Eye (tissue), 1 donor: ENCODE measurements at regions not wholly inside any gene's neighbourhood (a gene's known extent, or its start where the extent isn't known, plus 50 kb on each side); places are given as distances from the start of the nearest gene placed in this dataset.
A peak's percentile ranks its signal among the peaks of the same experiment; 100 is the strongest.

Experiments used
- DNase-seq: peaks from one replicate; pipeline ENCODE4 v3.0.0-alpha.2; 2015

DNA sequence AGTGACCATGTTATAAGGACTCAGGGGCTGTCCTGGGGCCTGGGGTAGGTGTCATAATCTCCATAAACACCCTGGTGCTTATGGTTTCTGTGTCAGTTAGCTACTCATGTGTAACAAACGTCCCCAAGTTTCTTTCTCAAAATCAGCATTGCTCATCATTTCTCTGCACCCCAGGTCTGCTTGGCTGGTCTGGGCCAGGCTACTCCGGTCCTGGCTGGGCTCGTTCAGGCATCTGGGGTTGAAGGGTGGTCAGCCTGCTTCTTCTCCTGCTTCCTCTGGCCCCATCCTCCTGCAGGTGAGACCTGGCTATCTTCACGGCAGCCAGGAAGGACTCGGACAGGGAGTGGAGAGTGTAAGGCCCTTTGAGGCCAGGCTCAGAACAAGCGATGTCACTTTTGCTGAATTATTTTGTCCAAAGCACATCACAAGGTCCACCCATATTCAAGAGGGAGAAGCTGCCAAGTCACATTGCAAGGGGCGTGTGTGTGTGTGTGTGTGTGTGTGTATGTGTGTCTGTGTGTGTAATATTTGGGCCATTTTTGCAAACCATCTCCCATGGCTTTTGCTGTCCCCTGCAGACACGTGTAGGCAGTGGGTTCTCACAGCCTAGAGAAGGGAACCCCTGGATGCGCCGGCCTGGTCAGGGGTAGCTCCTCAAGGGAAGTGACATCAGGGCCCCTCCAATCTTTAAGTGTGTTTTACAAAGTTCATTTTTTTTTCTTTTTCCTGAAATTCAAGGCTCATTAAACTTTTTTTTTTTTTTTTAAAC, 535.8 kb downstream of the TBC1D22A start:
- DNase-seq = no peak

DNA sequence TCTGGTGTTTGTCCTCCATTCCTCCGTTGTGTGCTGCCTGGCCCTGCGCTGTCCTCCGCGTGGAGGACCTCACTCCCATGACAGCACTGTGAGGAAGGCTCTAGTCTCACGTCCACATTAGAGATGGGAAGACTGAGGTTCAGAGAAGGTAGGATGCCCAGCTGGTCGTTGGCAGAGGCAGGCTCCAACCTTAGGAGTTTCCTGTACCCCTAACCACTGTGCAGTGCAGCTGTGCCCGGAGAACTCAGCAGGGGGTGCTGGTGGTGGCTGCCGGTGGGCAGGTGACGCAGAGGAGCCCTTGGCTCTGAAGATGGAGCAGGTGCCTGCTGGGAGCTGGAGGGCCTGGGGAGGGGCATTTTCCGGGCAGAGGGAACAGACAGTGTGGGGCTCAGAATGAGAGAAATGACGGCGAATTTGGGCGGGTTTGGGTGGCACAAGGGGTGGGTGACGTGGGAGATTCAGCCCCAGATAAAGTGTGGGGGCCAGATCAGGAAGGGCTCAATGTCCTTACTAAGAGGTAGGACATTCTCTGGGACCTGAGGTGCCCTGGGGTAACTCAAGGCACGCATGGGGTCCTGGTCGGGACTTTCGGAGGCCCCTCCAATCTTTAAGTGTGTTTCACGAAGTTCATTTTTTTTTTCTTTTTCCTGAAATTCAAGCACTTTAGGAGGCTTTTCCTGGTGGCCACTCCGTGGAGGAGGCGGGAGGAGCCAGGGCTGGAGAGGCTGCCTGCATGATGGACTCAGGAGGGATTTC, 535.0 kb downstream of the TBC1D22A start:
- no peak for DNase-seq

DNA sequence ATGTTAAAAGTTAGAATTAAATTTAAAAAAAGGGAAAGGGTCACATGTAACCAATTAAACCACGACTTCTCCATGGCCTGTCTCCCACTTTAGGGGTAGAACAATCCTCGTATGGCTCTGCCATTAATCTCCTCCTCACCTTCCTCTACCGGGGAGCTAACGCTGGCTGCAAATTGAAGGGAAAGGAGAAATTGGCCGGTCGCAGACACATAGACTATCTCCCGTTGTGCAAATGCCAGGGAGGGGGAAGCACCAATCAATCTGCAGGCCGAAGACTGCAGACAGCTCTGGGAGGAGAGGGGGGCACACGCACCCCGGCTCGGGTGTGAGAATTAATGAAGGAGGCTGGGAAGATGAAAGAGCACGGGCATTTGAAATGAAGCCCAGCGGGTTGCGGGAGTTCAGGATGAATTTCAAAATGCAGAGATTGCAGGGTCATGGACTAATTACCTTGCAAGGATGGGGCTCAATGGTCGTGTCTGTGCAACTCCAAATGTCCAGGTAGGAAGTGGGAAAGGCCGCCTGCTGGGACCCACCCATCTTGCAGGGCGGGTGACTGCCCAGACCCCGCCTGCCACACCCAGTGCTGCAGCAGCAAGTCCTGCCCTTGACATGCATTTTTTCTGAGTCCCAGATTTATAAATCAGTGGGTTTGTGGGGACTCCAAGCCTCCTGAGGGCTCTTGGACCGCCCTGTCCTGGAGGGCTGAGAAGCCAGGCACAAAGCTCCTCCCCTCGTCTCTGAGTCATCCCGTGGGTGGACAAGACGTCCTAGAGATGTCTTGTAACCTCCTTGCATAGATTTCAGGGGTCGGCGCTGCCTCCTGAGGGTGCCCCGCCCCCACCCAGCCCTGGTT, 534.2 kb downstream of the TBC1D22A start:
- DNase-seq = no peak

DNA sequence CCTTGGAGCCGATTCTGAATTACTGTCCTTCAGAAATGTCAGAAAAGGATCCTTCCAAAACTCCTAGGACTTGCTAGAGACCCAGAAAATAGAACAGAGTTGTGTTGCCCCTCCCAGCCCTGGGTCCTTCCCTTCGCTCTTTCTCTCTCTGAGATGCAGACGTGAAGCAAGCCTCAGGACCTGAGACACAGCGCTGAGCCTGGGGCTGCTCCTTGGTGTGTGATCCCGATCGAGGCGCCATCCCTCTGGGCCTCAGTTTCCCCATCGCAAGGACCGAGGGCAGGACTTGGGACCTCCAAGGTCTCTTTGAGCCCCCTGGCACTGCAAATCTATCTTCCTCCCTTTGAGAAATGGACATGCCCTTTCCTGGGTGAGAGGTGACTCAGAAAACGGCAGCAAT, 533.5 kb downstream of the TBC1D22A start:
- DNase-seq = no peak

DNA sequence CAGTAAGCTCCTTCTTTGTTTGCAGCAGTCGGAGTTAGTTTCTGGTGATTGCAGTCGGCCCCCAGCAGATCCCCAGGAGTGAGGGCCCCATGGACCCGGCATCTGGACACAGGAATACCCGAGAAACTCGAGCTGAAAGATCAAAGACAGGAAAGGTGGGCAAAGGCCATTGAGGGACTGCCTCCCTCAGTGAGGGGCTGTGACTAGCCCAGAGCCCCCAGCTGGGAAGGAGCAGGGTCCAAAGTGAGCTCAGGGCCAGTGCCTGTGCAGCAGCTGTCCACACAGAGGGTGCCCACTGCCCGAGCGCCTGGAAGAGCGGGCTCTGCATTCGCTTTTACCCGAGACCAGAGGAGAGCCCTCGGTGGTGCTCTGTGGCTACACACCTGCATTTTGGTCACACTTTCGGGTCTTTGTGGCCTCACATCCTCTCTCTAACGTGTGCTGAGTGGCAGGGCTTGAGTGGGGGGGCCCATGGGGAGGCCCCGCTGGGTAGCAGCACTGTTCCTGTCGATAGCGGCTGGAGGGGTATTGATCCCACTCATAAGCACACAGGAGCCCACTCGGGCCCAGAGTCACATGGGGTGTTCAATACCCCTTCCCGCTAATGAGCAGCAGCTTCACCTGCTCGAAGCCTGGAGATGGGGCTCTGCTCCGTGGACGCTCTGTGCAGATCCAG, 532.9 kb downstream of the TBC1D22A start:
- no peak for DNase-seq

DNA sequence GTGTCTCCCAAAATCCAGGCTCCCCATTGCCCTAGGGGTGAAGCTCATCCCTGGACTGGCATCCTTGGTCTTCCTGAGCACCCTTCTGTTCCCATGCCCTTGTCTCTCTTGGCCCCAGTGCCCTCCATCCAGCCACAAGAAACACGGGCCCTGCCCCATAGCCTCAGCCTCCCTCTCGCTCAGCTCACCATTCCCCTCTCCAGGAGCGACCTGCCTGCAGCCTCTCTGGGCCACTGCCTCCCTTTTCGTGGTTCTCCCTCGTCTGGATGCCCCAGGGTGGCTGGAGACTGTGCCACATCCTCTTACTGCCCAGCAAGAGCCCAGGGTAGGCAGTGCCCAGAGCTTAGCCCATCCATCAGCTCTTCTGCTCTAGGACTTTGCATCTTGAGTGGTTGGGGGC, 532.1 kb downstream of the TBC1D22A start:
- no peak for DNase-seq

DNA sequence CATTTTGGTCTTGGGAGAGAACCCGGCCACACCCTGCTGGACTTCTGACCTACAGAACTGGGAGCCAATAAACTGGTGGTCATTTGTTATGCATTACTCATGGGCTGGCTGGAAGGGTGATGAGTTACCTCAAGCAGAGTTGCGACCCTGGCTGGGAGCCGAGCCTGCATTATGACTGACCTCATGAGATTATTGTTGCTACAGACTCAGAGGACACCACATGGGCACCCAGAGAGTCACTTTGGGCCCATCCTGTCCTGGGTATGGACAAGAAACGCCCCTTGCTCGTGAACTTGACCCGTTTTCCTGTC, 531.7 kb downstream of the TBC1D22A start:
- DNase-seq = no peak

DNA sequence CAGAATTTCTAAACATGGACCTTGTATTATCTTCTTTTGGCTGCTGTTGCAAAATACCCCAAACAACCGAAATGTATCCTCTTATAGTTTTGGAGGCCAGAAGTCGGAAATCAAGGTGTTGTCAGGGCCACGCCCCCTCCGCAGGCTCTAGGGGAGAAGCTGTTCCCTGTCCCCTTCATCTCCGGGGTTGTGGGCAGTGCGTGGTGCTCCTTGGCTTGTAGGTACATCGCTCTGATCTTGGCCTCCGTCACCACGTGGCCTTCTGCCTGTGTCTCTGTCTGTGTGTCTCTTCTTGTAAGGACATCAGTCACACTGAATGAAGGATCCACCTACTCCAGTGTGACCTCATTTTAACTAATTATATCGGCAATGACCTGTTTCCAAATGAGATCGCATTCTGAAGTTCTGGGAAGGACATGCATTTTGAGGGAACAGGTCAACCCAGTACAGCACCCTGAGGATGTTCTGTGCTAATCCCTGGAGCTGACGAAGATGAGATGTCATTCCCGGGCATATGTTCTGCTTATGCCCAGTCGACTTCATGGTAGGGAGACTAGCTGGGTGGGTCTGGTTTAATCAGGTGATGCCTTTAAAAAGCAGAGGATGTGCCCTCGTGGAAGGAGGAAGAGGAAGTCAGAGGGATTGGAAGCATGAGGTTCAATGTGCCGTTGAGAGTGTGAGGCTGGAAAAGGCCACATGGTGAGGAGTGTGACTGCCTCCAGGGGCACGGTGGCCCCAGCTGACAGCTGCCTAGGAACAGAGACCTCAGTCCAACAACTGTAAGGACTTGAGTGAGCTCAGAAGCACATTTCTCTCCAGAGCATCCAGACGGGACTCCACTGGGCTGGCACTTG, 531.1 kb downstream of the TBC1D22A start:
- no peak for DNase-seq

DNA sequence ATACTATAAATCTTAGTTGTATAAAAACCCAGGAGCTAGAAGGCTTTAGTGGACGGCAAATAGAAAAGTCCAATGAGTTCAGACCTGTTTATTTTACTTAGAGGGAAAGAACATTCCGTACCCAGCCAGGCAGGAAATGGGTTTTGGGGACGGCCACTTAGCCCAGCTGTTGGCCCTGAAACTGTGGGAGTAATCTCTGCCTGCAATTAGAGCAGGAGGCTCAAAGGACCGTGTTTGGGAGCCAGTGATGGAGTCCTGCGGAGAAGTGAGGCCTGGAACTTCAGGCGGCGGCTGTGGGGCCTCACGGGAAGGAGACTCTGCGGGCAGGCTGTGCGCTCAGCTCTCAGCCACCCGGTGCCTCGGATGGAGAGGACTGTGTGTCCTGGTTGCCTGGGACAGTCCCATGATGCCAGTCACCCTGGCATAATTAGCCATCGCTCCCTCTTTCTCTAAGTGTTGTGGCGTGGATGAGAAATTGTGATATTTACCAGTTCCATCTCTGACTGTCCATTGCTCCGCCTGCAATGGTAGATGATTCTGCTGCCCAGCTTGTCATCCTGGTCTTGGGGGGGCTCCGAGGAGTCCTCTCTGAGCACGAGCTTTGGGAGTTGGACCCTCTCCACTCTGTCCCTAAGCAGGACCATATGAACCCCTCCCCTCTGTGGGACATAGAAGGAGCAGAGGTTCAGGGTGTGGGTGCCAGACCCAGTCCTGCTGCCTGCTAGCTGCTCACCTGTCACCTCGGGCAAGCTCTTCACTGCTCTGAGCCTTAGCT, 530.3 kb downstream of the TBC1D22A start:
- DNase-seq = peak; percentile 40

DNA sequence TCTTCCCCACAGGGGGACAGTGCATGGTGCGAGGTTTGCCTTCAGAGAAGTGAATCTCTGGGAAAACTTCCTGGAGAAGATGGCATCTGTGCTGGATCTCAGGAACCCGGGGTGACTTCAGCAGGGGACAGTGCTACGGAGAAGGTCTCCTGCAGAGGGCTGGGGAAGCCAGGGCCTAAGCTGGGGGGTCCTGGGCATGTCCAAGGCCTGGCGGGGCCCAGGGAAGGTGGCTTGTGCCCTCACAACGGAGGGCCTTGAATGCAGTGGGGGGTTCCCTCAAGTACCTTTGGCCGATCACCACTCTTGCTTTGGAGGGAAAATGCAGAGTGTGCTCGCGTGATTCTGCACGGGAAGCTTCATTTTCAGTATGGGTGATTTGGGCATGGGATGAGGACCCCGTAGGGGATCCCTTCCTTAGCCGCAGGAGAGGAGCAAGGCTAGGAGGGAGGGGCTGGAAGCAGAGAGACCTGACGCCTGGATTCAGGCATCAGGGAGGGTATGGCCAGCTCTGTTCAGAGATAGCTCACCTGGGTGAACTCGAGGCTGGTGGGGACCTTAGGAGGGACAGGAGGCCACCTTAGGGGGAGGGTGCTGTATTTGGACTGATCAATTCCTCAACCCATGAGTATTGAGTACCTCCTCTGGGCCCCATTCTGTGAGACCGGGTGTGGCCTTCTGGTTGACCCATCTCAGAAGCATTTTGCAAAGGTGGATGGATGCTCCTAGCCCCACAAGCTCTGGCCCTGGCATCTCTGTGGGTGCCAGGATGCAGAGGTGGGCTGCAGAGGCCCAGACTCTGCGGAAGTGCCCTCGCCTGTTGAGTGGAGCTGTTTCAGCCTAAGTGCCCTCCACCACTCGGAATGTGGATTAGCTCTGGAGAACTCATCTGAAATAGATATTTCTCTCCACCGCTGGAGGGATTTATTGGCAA, 529.4 kb downstream of the TBC1D22A start:
- DNase-seq = no peak

DNA sequence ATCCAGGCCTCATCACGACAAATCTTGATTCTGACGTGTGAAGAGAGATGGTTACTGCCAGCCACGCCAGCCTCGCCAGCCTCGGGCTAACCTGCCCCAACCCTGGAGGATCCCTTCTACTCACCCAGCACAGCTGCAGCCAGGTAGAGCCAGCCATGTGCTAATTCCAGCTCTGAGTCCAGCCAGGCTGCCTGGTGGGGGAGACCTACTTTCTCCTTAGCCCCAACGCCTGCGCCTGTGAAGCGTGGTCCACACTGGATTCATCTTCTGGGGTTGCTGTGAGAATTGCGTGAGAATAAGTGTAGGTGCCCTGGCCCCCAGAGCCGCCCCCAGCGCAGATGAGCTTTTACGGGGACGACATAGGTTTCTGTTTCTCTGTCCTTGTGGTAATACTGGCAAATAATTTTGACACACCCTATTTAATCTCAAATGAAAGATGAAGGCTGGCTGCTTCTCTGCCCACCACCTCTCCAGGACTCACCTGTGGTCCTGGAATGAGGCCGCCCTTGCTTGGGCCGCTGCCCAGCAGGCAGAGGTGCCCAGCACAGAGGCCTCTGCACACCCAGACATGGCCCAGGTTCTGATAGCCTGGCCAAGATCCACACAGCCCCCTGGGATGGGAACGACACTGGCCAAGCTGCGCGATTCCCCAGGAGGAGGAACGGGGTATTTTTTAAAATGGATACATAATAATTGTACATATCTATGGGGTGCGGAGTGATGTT, 528.4 kb downstream of the TBC1D22A start:
- DNase-seq = no peak

DNA sequence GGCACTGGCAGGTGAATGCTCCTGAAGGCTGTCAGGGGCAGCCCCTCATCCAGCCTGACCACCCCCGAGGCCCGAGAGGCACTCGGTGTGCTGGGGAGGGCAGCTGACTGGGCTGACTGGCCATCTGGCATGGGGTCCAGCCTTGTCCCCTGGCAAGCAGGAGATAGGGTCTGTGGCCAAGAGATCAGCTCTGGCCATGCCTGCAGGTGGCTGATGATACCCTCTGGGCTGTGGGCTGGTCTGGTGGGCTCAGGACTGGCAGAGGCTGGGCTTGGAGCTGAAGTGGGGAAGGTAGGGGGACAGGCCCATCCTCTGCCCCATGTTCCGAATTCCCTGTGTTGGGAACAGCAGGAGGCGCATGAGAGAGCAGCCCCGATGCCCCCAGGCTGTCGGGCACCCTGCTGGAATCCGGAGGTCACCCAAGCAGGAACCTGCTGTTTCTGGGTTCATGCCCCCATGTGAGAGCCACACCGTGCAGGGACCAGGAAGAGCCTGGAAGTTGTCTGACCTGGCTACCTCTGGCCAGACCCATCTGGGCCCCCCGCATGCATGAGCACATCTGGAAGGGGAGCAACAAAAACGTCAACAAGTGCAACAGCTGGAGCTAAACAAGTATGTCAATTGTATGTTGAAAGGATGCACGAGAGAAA, 527.0 kb downstream of the TBC1D22A start:
- no peak for DNase-seq

DNA sequence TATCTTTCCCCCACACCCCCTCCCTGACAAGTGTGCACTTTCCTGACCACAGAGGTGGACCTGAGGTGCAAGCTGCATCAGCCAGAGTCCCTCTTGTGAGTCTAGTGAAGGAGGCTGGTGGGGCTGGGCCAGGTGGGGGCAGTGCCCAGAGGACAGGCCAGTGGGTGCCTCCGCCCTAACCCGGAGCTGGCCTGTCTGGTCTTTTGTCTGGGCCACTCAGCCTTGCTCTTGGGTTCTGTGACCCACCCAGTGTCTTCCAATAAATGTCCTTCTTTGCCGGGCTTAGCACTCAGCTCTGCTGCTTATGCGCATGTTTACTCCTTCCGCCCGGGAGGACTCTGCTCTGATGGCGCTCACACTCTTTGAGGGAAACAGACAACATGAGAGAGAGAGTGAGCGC, 526.2 kb downstream of the TBC1D22A start:
- DNase-seq = no peak

DNA sequence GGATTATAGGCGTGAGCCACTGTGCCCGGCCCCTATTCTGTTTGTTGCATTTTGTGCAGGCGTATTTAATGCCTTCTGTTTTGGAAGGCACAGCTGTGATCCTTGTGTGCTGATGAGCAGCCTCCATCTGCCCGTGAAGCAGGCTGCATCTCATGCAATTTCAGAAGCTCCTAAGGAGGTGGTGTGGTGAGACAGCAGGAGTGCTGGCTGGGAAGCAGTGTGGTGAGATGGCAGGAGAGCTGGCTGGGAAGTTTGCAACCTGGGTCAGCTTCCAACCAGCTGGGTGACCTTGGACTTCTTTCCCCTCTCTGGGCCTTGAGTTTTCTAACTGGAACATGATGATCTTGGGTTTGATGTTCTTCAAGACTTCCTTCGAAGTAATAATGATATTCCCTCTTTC, 525.1 kb downstream of the TBC1D22A start:
- DNase-seq = no peak

DNA sequence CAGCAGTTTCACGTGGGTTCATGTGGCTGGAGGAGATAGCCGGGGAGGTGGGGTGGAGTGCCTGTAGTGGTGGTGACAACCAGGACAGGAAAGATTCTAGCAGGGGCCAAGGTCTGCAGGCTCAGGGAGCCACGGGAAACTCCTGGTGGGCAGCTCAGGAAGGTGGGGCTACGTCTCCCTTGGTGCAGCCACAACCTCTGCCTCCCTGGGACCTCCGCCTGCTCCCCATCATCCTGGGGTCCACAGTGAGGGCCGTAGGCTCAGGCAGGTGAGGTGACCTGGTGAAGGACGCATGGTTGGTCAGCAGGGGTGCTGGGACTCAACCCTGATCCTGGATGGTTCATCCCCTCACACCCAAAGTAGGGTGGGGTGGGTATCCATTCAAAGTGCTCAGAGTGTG, 524.1 kb downstream of the TBC1D22A start:
- DNase-seq = no peak

DNA sequence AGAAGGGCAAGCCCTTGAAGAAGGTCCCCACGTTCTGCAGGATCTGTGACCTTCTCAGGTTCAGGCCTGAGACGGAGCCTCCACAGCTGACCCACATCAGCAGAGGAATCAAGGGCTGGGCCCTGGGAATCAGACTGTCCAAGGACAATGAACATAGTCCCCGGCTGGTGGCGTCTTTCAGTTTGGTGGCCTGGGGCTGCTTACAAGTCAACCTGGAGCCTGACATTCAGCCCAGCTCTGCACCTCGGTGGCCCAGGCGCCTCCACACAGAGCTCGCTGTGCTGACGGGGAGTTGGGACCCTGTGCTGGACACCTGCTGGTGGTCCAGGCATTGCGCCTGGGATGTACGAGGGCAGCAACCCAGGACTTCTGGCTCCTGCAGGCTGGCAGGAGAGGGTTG, 523.5 kb downstream of the TBC1D22A start:
- DNase-seq = no peak

DNA sequence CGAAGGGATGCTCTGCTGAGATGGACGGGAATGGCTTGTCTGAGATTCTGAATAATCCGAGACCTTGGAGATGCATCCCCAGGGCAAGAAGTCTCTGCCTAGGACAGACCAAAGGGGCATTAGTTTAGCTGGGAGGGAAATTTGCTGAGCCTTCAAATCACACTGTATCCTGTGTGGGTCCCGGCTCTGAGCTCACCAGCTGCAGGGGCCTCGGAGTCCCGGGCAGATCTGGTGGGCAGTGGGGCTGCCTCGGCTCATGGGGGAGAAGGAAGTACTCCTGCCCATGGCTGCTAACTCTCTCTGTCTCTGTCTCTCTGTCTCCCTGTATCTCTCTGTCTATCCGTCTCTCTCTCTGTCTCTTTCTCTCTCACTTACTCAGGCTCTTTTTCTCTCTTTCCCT, 522.4 kb downstream of the TBC1D22A start:
- DNase-seq = no peak

DNA sequence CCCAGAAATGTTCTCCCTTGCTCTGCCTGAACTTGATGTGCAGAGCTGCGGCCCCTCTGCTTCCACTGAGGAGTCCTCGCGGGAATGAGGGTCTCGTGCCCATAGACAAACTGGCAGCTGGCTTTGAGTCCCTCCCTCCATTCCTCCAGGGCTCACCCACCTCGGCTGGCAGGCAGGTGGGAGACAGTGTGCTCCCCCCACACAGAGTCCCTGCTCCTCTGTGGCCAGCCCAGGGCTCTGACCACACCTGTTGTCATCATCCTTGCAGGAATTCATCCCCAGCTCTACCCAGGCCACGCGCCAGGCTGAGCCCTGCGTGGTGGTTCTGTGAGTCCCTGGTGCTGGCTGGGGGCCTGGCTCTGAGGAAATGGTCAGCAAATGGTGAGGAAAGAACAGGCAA, 521.9 kb downstream of the TBC1D22A start:
- DNase-seq = no peak
